ENCODE measurements at regions not wholly inside any gene's neighbourhood (a gene's known extent, or its start where the extent isn't known, plus 50 kb on each side); places are given as distances from the start of the nearest gene placed in this dataset.

DNA sequence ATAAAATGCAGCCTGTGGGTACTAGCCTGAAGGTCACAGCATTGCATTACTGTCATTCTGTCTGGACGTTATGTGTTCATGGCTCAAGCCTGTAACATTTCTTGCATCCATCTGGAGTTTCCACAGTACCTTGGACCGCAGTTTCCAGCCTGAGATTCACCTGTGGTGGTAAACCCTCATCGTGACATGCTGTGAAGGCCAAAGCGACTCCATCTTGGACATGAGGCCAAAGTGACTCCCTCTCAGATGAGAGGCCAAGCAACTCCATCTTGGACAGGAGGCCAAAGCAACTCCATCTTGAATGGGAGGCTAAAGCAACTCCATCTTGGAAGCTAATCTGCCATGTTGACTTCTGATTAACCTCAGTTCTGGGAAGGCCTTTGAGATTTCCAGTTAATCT, 257.7 kb upstream of the MYT1L start:
- H3K27me3 Mint-ChIP-seq (ENCODE audit: low read depth, poor library complexity): peaks cover 21% of the 10 kb centered on the region
- no peak overlapping the region for H3K27ac Mint-ChIP-seq
- DNase-seq: no peak
- H3K9me3 Mint-ChIP-seq: peaks cover 4% of the 10 kb centered on the region
- TF ChIP-seq, protein P1, sequence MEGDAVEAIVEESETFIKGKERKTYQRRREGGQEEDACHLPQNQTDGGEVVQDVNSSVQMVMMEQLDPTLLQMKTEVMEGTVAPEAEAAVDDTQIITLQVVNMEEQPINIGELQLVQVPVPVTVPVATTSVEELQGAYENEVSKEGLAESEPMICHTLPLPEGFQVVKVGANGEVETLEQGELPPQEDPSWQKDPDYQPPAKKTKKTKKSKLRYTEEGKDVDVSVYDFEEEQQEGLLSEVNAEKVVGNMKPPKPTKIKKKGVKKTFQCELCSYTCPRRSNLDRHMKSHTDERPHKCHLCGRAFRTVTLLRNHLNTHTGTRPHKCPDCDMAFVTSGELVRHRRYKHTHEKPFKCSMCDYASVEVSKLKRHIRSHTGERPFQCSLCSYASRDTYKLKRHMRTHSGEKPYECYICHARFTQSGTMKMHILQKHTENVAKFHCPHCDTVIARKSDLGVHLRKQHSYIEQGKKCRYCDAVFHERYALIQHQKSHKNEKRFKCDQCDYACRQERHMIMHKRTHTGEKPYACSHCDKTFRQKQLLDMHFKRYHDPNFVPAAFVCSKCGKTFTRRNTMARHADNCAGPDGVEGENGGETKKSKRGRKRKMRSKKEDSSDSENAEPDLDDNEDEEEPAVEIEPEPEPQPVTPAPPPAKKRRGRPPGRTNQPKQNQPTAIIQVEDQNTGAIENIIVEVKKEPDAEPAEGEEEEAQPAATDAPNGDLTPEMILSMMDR (IDR thresholded peaks at IDR 0.05): no peak
- no peak overlapping the region for H3K4me3 Mint-ChIP-seq
- H3K36me3 Mint-ChIP-seq (ENCODE audit: low read depth): no peaks in the 10 kb centered on the region
- no peaks in the 10 kb centered on the region for H3K4me1 Mint-ChIP-seq

DNA sequence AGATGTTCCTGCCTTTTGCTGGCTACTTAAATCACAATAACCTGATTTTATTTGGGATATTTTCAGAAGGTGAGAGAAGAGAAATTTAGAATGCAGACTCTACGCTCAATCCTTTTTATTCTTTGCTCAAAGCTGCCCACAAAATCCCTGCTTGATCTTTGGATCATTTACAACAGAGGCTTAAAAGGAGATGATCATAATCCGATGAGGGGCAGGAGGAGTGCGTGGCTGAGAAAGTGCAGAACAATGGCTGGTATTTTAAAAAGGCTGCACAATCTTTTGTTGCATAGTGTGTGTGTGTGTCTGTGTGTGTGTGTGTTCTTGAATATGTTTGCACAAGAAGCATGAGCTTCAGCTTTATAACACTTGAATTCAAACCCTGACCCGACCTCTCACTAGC, 256.3 kb upstream of the MYT1L start:
- Mint-ChIP-seq H3K4me1 (no peaks in the 10 kb centered on the region), H3K36me3 (ENCODE audit: low read depth) (no peaks in the 10 kb centered on the region), H3K27me3 (ENCODE audit: low read depth, poor library complexity) (peaks cover 27% of the 10 kb centered on the region), H3K27ac (no peak overlapping the region), H3K4me3 (no peak overlapping the region), H3K9me3 (no peaks in the 10 kb centered on the region)
- TF ChIP-seq, protein P1 (IDR thresholded peaks at IDR 0.05): no peak
- no peak for DNase-seq

DNA sequence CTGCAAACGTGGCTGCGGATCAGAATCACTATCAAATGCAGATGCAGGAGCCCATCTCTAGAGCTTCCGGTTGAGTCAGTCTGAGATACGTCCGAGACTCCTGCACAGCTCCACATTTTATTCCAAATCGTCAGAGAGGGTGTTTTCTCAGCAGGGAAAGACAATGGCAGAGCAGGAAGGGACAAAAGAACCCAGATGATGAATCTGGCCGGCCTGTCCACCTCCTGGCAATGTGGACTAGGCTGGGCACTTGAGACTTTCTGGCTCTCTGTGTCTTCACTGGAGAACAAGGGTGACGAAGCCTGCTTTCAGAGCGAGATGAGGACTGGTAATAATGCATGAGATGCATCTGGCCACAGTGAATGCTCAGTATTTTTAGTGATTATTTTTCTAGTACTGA, 255.9 kb upstream of the MYT1L start:
- Mint-ChIP-seq H3K27me3 (ENCODE audit: low read depth, poor library complexity) (peaks cover 27% of the 10 kb centered on the region), H3K4me1 (no peaks in the 10 kb centered on the region), H3K4me3 (no peak overlapping the region), H3K36me3 (ENCODE audit: low read depth) (no peaks in the 10 kb centered on the region), H3K9me3 (no peaks in the 10 kb centered on the region), H3K27ac (no peak overlapping the region)
- TF ChIP-seq, protein P1 (IDR thresholded peaks at IDR 0.05): no peak
- DNase-seq: no peak

DNA sequence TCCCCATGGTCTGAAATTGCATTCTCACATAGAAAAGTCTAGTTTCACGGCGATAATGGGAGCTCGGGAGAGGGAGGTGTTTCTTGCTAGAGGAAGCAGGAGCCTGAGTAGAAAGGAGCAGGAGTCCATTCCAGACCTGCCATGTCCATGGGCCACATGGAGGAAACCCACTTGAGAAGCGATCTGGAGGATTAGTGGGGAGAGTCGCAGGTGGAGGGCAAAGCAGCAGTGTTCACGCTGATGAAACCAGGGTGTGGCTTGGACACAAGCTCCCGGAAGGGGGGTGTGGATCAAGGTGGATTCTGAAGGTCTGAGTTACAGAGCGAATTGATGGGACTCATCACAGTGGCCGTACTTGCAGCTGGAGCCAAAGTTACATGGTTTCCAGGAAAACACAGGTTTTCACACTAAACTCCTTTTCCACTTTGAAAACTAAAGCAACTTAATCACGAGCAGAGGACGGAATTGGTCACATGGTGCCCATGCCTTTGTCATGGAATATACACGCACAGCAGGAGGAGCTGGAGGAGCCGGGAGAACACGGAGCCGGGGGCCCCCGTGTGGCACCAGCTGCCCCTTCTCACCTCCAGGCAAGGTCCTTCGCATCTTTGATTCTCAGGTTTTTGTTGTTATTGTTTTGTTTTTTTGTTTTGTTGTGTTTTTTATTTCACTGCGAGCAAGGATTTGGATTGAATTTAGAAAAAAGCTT, 255.1 kb upstream of the MYT1L start:
- TF ChIP-seq, protein P1 (IDR thresholded peaks at IDR 0.05): no peak
- Mint-ChIP-seq H3K4me1 (no peaks in the 10 kb centered on the region), H3K27me3 (ENCODE audit: low read depth, poor library complexity) (peaks cover 28% of the 10 kb centered on the region), H3K27ac (no peak overlapping the region), H3K36me3 (ENCODE audit: low read depth) (no peaks in the 10 kb centered on the region), H3K9me3 (no peaks in the 10 kb centered on the region), H3K4me3 (no peak overlapping the region)
- no peak for DNase-seq

DNA sequence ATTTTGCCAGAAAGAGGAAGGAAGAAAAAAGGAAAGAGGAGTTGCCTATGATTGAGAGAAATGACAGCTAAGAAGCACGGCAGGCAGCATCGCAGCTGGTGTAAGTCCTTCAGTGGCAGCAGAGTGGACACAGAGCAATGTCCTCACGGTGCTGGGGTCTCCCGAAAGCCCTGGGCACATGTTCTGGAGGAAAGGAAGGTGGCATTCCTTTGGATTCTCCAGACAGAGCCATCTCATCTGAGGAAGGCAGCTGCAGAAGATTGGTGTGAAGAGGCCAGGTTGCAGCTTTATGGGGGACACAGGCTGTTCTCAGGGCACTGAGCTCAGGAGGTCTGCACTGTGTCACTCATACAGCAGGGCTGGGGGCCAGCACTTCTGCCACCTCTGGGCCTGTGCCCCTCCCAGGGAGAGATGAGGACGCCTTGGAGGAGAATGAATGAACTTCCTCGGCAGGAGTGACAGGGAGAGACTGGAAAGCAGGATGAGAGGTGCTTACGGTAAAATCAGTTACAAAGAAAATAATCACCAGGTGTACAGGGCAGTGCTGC, 252.0 kb upstream of the MYT1L start:
- Mint-ChIP-seq H3K9me3 (no peaks in the 10 kb centered on the region), H3K4me3 (no peak overlapping the region), H3K27ac (no peak overlapping the region), H3K36me3 (ENCODE audit: low read depth) (no peaks in the 10 kb centered on the region), H3K27me3 (ENCODE audit: low read depth, poor library complexity) (peaks cover 42% of the 10 kb centered on the region), H3K4me1 (no peaks in the 10 kb centered on the region)
- TF ChIP-seq, protein P1 (IDR thresholded peaks at IDR 0.05): no peak
- no peak for DNase-seq

Data from nephron progenitor cell (in vitro differentiated cells).